ENCODE measurements at regions not wholly inside any gene's neighbourhood (a gene's known extent, or its start where the extent isn't known, plus 50 kb on each side); places are given as distances from the start of the nearest gene placed in this dataset.

DNA sequence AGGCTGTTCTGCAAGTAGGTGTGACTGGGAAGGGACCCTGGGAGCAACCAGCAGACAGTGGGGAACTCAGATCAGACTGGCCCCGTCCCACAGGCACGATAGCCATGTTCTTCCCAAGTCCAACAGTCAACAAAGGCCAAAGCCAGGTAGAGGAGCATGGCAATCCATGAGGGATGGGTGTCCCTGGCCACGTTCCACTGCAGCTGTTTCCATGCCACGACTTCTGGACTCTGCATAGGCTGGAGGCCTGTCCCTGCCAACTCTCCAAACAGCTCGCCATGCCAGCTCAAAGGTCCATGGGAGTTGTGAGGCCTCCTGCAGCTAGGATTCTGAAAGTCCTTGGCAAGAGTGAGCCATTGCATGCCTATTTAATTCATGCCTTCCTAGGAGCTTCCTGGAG lies 459.8 kb downstream of the CDH8 start:
- TF ChIP-seq, protein P1, sequence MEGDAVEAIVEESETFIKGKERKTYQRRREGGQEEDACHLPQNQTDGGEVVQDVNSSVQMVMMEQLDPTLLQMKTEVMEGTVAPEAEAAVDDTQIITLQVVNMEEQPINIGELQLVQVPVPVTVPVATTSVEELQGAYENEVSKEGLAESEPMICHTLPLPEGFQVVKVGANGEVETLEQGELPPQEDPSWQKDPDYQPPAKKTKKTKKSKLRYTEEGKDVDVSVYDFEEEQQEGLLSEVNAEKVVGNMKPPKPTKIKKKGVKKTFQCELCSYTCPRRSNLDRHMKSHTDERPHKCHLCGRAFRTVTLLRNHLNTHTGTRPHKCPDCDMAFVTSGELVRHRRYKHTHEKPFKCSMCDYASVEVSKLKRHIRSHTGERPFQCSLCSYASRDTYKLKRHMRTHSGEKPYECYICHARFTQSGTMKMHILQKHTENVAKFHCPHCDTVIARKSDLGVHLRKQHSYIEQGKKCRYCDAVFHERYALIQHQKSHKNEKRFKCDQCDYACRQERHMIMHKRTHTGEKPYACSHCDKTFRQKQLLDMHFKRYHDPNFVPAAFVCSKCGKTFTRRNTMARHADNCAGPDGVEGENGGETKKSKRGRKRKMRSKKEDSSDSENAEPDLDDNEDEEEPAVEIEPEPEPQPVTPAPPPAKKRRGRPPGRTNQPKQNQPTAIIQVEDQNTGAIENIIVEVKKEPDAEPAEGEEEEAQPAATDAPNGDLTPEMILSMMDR (IDR thresholded peaks at IDR 0.05), result no peak
- no peak for TF ChIP-seq POLR2A (IDR thresholded peaks at IDR 0.05)
